ENCODE measurements at regions not wholly inside any gene's neighbourhood (a gene's known extent, or its start where the extent isn't known, plus 50 kb on each side); places are given as distances from the start of the nearest gene placed in this dataset.
"Not testable (repeated sequence)": the region's sequence is repeated elsewhere in the genome, so short reads cannot be mapped to it uniquely, and the experiment has no call there.

DNA sequence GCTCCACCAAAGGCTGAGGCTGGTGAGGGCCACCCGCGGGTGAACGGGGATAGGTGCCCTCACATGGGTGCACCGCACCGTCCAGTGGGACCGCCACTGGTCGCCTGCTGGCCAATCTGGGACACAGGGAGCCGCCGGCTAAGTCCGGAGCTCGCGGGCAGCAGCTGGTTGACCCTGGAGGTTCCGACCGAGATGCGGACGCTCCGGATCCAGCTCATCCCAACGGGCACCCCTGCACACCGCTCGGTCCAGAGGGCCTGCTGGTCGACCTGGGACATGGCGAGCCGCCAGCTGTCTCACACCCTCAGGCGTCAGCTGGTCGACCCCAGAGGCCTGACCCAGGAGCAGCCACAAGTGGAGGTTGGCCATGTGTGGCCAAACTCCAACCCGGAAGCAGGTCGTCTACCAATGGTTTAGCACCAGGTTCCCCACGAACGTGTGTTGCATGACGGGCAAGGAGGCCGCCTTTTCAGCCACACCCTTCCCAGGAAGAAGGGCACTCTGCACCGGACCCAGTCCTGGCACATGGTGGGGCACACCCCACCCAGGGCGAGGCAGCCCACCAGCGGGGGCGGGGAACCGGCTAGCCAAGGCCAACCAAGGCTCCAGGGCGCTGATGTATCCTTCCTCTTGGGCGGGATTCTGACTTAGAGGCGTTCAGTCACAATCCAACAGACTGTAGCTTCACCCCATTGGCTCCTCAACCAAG, 746.0 kb upstream of the DEFB115 start:
- DNase-seq, result no peak

DNA sequence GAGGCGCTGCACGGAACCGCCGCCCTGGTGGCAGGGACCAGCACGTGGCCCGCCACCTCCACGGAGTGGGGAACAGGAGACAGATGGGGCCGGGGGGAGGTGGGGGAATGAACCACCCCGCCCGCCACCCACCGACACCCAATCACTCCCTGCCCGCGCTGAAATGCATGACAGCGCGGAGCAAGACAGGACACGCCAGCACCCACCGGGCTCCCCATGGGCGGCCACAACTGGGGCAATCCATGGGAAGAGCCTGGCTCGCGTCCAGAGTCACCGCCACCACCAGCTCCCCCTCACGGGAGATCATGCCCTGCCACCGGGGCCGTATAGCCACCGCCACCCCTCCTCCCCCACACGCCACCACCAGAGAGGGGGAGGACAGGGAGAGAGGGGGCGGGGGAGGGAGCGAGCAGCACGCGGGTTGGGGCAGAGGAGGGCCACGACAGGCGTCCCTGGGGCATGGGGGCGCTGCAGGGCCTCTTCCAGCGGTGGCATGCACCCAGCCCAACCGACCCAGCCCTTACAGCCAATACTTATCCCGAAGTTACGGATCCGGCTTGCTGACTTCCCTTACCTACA, 744.3 kb upstream of the DEFB115 start:
- no peak for DNase-seq

DNA sequence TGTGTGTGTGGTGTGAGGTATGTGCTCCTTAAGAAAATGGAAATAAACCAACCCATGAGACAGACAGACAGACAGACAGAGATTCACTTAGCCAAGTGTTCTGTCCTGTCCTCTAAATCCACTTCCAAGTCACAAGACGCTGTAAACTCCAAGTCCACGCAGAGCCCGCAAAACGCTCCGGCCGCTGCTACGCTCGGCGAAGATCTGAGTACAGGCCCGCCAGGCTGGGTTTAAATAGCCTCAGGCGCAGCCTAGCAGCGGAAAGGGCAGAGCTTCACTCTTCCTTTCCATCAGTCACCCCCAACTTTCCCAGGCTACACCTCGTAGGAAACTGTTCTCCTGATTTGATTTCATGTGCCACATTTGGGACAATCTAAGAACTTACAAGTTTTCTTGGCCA, 741.5 kb upstream of the DEFB115 start:
- DNase-seq, result not testable (repeated sequence)

DNA sequence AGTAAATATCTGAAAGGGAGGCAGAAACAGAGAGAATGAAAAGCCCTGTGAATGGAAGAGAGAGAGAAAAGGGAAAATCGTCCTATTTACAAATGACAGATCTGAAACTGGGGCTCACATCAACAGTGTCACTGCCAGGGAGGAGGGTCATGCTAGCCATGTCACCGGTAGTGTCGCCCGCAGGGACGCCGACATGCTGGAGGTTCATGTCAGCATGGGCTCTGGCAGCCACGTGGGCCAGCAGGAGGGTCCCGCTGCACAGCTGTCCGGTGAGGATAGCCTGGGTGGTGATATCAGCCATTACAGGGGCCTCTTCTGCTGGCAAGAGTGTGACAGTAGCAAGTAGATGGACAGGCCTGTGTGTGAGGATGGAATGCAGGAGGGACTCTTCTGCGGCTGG, 738.6 kb upstream of the DEFB115 start:
- not testable (repeated sequence) for DNase-seq

DNA sequence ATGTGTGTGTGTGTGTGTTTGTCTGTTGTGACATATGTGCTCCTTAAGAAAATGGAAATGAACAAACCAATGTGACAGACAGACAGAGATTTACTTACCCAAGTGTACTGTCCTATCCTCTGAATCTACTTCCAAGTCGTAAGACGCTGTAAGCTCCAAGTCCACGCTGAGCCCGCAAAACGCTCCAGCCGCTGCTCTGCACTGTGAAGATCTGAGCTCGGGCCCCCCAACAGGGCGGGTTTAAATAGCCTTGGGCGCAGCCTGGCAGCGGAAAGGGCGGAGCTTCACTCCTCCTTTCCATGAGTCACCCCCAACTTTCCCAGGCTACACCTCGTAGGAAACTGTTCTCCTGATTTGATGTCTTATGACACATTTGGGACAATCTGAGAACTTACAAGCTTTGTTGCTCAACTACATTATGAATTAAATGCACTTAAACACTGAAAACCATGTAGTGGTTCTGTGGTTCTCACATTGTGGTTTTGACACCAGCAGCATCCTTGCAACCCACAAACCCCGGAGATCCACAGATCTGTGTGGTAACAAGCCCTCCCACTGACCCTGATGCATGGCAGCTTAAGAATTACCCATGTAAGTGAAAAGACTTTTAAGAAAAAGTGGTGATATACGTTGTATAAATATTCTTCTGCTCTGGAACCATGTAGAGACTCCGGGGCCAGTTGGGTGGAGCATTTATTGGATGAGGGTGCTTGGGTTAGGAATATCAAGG, 735.6 kb upstream of the DEFB115 start:
- not testable (repeated sequence) for DNase-seq

DNA sequence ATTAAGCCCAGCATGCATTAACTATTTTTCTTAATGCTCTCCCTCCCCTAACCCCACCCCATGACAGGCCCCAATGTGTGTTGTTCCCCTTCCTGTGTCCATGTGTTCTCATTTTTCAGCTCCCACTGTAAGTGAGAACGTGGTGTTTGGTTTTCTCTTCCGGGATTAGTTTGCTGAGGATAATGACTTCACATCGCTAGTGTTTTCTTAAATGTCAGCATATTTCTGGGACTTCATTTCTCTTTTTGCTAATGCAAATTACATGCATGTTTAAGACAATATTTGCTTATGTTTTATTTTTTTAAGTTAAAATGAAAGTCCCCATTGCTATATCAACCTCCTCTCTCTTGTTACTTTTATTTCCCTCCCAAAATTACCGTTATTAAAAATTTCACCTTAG, 733.3 kb upstream of the DEFB115 start:
- DNase-seq, result not testable (repeated sequence)

DNA sequence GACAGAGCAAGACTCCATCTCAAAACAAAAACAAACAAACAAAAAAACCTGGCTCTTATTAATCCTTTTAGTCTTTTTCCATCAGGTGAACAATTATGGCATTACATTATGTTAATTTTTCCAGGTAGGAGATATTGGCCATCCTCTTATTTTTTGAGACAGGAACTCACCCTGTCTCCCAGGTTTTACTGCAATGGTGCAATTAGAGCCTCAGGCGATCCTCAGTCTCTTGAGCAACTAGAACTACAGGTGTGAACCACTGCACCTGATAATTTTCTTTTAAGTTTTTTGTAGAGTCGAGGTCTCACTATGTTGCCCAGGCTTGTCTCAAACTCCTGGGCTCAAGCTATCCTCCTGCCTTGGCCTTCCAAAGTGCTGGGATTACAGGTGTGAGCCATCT, 732.7 kb upstream of the DEFB115 start:
- DNase-seq, result not testable (repeated sequence)

DNA sequence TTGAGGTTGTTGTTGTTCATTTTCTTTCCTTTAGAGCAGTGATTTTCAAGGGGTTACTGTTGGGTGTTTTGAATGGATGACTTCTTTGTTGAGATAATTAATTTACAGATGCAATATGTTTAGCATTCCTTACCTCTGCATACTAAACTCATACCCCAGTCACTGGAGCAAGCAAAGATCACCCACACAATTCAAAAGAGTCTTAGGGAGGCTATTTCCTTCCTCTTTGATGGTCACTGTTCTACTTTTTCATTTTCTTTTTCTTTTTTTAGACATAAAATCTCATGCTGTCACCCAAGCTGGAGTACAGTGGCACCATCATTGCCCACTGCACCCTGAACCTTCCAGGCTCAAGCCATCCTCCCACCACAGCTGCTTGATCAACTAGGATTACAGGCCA, 723.8 kb upstream of the DEFB115 start:
- DNase-seq, result not testable (repeated sequence)

DNA sequence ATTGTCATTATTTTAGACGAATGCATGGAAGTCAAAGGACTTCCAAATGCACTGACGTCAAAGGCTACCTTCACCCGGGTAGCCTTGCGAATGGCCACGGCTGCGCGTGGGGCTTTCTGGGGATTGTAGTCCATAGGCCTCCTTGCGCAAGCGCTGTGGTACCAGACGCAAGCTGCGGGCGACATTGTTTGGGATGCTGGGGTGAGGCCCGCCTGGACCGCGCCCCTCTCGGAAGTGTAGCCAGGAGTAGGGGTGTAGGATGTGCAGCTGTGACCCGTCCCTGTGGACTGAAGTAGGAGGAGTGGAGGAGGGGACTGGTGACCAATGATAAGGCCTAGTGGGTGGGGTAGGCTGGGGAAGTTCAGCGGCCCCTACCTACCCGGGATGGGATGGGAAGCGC, 720.0 kb upstream of the DEFB115 start:
- not testable (repeated sequence) for DNase-seq

DNA sequence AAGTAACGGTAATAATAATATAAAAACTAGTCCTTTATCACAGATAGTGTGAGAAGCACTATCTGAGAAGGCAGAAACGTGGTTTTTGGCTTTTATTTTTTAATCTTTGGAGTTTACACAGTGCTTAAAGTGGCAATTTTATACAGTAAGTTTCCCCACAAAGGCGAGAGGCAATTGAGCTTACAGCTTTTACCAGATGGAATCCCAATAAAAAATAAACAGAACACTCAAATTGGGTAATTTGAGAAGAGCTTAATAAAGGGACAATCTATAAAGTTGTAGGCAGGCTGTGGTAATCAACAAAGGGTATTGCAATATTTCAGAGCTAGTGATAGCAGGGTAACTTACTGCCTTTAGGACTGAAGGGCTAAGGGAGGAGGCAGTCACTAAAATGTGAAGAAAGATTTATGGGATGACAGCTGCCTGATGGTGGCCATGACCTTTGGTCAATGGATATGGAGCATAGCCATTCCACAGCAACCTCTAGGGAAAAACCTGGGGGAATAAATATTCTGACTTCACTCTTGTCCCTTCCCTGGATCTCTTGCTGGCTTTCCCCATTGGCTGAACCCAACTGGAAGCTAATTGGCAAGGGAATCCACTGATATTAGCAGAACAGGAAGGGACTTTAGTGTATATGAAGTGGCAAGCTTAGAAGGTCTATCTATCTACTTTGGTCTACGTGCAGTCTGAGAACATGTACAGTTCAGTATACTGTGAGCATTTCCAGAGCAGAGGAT, 717.0 kb upstream of the DEFB115 start:
- DNase-seq, result not testable (repeated sequence)

DNA sequence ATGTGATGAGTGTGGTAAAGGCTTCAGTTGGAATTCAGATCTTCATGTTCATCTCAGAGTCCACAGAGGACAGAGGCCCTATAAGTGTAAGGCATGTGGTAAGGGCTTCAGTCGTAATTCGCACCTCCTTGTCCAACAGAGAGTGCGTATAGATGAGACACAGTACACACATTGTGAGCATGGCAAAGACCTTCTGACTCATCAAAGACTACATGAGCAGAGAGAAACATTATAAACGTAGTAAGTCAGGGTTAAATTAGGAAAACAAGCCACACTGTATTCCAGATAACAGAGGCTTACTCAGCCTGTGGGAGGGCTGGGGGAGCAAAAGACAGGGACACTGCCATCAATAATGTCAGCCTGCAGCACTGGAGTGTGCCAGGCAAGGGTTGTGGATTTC, 706.2 kb upstream of the DEFB115 start:
- not testable (repeated sequence) for DNase-seq

DNA sequence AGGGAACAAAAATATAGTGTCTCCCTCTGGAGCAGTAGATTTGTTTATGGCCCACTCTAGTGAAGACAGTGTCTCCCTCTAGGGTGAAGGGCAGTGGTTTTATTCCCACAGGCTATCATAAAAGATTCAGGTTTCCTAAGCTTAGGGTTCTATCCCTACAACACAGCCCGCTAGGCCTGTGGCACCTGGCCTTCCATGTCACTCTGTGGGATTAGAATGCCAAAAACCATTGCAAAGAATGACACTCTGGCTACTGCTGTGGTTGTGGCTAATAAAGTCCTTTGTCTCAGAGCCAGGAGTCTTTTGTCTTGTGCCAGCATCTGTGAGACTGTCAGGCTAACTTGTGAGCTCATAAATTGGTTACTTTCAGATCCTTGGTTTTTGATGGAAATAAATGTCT, 700.7 kb upstream of the DEFB115 start:
- not testable (repeated sequence) for DNase-seq

DNA sequence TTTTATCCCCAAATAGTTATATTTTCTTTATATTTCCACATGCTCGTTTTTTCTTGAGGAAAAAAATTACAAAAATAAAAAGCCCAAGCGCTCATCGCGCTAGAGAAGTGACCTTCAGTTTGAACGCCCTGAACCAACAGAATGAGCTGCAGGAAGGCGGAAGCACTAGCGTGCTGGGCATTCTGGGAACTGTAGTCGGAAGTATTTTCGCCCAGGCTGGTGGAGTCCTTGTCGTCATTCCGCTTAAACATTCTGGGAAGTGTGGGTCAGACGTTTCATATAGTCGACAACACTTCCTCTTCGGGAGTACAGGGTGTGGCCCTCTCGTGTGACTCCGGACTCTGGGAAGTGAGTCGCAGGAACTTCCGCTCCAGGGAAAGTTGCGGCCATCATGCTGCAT, 692.4 kb upstream of the DEFB115 start:
- DNase-seq, result not testable (repeated sequence)

DNA sequence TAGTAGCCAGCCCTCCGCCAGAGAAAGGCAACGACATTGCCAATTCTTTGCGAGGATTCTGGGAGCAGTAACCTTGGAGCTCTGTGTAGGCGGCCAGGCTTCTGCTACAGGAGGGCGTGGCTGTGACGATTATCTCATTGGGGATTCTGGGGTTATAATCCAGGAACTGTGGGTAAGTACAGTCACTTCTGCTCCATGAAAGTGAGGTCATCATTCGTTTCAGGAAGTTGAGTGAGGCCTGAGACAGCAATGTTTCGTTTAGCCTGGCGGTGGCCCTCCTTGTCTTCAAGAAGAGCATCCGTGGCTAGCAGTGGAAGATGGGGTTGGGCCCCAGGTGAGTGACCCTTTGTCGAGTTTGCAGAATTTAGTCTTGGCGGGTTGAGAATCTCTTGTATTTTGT, 687.6 kb upstream of the DEFB115 start:
- not testable (repeated sequence) for DNase-seq

DNA sequence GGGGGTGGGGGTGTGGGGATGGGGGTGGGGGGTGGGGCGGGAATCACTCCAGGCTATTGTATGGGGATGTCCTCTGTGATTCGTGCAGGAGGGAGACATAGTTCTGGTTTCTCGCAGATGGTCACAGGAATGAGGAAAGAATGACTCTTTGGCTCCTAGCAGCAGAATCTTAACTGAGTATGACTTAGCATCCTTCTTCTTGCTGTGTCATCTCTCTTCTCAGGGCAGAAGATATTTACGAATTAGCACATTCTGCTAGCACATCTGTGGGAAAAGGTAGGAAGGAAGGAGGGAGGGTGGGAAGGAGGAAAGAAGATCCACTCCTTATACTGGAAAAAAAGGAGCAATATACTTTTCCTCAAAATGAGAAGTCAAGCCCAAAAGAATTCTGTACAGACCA, 686.8 kb upstream of the DEFB115 start:
- not testable (repeated sequence) for DNase-seq

DNA sequence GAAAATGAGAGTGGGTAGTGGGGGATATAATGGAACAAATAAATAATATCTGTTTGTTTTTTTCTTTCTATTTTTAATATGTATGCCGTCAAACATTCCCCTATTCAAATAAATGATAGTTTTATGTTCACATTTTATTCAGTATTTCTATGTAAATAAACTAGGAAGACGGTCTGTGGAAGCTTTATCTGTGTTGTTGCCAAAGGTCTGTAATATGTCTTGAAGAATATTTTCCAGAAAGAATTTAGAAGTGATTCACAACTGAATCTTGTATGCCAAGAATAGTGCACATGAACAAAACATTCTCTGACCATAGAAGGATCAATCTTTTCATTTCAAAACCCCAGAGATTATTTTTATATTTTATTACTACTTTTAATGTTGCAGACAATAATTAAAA, 683.1 kb upstream of the DEFB115 start:
- DNase-seq, result not testable (repeated sequence)

DNA sequence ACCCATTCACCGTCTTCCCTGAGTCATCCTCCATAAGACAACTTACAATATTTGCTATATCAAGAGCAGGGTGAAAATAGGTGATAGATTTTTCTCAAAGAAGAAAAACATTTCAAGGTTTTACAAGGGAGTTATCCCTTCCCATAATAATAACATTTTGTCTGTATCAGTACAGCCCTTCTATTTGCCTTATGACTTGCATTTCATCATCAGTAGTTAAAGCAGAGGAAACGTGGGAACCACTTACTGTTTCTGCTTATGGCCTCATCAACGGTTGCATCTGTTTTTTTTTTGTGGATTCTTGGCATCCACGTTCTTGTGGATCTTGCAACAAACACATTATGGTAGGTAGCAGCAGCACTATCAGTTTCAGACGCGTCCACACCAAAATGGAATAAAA, 678.4 kb upstream of the DEFB115 start:
- not testable (repeated sequence) for DNase-seq

DNA sequence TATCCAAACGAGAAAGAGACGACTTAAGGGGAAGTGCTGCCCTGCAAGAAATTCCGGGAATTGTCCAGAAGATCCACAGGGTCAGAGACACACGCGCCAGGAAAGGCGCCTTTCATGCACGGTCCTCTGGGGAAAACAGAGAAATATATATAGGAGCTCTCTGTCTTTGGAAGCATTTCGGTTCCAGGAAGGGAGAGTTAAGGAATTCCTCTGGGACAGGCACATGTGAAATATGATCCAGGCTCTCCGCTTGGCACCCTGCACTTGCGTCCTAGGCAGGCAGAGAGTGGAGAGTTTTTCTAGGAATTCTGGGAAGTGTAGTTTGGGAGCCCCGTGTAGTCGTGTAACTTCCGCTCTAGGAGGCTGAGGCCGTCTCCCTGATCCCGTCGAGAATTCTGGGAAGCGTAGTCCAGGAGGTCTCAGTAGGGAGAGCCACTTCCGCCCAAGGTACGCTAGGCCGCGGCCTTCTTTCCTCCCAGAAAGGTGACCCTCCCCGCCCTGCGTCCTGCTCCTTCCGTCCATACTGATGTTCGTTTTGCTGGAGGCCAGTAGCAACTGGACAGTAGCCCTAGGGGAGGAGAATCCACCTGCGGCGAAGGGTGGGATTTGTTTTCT, 677.5 kb upstream of the DEFB115 start:
- DNase-seq, result not testable (repeated sequence)

DNA sequence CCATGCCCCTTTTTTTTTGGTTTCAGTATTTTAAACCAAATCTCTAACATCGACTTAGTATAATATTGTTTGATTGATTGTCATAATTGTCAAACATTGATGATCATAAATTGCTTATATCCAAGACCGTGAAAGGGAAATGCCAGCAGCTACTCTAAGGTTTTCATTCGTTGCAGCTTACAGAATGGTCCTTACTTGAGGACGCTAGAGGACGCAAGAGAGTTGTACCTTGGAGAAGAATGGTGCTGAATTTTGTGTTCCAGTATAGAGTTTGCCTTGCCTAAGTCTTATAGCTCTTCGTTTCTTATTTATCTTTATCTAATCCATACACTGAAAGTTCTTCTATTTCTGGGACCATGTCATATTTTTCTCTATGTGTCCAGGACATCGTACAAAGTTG, 675.6 kb upstream of the DEFB115 start:
- not testable (repeated sequence) for DNase-seq

DNA sequence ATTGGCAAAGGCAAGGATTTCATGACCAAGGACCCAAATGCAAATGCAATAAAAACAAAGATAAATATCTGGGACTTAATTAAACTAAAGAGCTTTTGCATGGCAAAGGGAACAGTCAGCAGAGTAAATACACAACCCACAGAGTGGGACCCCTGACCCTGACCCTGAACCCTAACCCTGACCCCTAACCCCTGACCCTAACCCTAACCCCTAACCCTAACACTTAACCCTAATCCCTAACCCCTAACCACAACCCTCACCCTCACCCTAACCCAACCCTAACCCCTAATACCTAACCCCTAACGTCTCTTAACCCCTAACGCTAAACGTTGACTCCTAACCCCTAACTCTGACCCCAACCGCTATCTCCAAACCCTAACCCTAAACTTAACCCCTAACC, 673.1 kb upstream of the DEFB115 start:
- DNase-seq, result not testable (repeated sequence)

DNA sequence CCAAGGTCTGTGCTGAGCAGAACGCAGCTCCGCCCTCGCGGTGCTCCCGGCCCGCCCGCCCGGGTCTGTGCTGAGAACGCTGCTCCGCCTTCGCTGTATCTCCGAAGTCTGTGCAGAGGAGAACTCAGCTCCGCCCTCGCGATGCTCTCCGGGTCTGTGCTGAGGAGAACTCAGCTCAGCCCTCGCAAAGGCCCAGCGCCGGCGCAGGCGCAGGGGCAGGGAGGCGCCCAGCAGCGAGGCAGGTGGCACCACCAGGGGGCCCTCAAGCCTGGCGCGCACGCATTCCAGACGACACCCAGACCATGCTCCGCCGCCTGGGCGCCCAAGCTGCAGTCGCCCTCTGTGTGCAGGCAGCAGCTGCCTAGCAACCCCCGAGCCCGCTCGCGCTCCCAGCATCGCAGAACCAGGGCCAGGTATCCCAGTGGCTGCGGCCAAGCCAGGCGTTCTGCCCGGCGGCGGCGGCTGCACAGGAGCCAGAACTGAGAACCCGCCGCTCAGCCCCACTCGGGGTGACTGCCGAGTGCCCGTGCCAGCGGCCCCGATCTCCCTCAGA, 672.1 kb upstream of the DEFB115 start:
- DNase-seq, result peak; percentile 6

DNA sequence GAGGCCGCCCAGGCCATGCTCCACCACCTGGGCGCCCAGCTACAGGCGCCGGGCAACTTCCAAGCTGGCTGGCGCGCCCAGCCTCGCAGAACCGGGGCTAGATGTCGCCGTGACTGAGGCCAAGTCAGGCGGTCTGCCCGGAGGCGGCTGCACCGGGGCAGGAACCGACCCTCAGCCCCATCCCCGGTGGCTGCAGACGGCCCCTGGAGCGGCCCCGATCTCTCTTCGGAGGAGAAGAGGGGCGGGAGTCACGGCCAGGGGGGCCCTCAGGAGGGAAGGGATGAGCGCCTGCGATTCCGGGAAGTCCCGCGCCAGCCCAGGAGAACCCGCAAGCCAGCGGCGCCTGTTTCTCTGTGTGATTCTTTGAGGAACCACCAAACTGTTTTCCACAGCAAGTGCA, 671.3 kb upstream of the DEFB115 start:
- DNase-seq, result not testable (repeated sequence)

DNA sequence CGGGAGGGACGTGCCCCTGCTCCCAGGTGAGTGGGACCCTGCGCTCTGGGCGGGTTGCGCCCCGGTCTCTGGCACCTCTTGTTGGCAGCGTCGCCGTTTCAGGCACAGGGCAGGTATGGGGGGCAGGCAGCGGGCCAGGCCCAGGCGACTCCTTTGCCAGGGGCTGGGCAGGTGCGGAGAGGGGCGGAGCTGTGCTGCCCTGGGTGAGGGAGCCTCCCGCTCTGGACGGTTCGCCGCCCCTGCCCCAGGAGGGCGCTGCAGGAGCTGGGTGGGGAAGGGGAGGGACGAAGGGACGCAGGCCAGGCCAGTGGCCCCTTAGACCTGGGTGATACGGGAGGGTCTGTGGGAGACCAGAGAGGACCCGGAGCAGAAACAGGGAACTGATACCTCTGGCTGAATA, 663.9 kb upstream of the DEFB115 start:
- DNase-seq, result no peak

Data from stimulated activated CD4-positive, alpha-beta T cell treated with anti-CD3 and anti-CD28 coated beads, Interleukin-12 subunit alpha, Interleukin-12 subunit beta, amount 100 ng/mL, for 4 hours (primary cell).